ENCODE measurements at regions not wholly inside any gene's neighbourhood (a gene's known extent, or its start where the extent isn't known, plus 50 kb on each side); places are given as distances from the start of the nearest gene placed in this dataset.

- no peak for TF ChIP-seq CTCF (IDR thresholded peaks at IDR 0.05)
- H3K27me3 ChIP-seq (ENCODE audit: control insufficient read depth, insufficient read depth, low read length) = no peaks in the 10 kb centered on the region
- intact Hi-C loops (cut with micrococcal nuclease) = no loop called here
- Mint-ChIP-seq H3K4me1 (no peaks in the 10 kb centered on the region), H3K36me3 (no peaks in the 10 kb centered on the region), H3K27me3 (ENCODE audit: low read depth in 2 of 2) (no peaks in the 10 kb centered on the region), H3K27ac (no peak overlapping the region), H3K9me3 (peaks cover 9 to 13% of the 10 kb centered on the region in 2 donors), H3K4me3 (no peak overlapping the region)
- peaks cover 3% of the 10 kb centered on the region for H3K9me3 ChIP-seq (ENCODE audit: control insufficient read depth, insufficient read depth, low read length)
- no peak overlapping the region for H3K27ac ChIP-seq (ENCODE audit: low read length)
- H3K36me3 ChIP-seq (ENCODE audit: control insufficient read depth, insufficient read depth, low read length) = no peaks in the 10 kb centered on the region
- ATAC-seq (no peak), DNase-seq (no peak)
- 63% methylated on average over 3 of the region's 3 CpGs for WGBS (ENCODE audit: insufficient coverage)
- no peaks in the 10 kb centered on the region for H3K4me1 ChIP-seq (ENCODE audit: control insufficient read depth, insufficient read depth, low read length)
- no peak overlapping the region for H3K4me3 ChIP-seq (ENCODE audit: low read length)
Observed at GRCh38 chr7:46558482-46559193, 637.6 kb upstream of the IGFBP3 start.

- 74% methylated on average over 3 of the region's 3 CpGs for WGBS (ENCODE audit: insufficient coverage)
- Mint-ChIP-seq H3K27me3 (ENCODE audit: low read depth in 2 of 2) (no peaks in the 10 kb centered on the region), H3K36me3 (no peaks in the 10 kb centered on the region), H3K9me3 (peaks cover 9 to 13% of the 10 kb centered on the region in 2 donors), H3K27ac (no peak overlapping the region), H3K4me1 (no peaks in the 10 kb centered on the region), H3K4me3 (no peak overlapping the region)
- Histone ChIP-seq H3K4me1 (ENCODE audit: control insufficient read depth, insufficient read depth, low read length) (no peaks in the 10 kb centered on the region), H3K27me3 (ENCODE audit: control insufficient read depth, insufficient read depth, low read length) (no peaks in the 10 kb centered on the region), H3K4me3 (ENCODE audit: low read length) (no peak overlapping the region), H3K36me3 (ENCODE audit: control insufficient read depth, insufficient read depth, low read length) (no peaks in the 10 kb centered on the region), H3K27ac (ENCODE audit: low read length) (no peak overlapping the region), H3K9me3 (ENCODE audit: control insufficient read depth, insufficient read depth, low read length) (peaks cover 3% of the 10 kb centered on the region)
- intact Hi-C loops (cut with micrococcal nuclease) = no loop called here
- DNase-seq = no peak
- TF ChIP-seq CTCF (IDR thresholded peaks at IDR 0.05) = no peak
- no peak for ATAC-seq
Observed at GRCh38 chr7:46557781-46558180, 636.7 kb upstream of the IGFBP3 start.

- H3K9me3 ChIP-seq (ENCODE audit: control insufficient read depth, insufficient read depth, low read length) = peaks cover 3% of the 10 kb centered on the region
- H3K4me3 ChIP-seq (ENCODE audit: low read length) = no peak overlapping the region
- H3K36me3 ChIP-seq (ENCODE audit: control insufficient read depth, insufficient read depth, low read length) = no peaks in the 10 kb centered on the region
- H3K4me1 ChIP-seq (ENCODE audit: control insufficient read depth, insufficient read depth, low read length) = no peaks in the 10 kb centered on the region
- H3K4me3 Mint-ChIP-seq = no peak overlapping the region
- 68% methylated on average over 5 of the region's 5 CpGs for WGBS (ENCODE audit: insufficient coverage)
- H3K27ac Mint-ChIP-seq = no peak overlapping the region
- ATAC-seq (no peak), DNase-seq (no peak)
- peaks cover 11 to 13% of the 10 kb centered on the region in 2 donors for H3K9me3 Mint-ChIP-seq
- H3K27me3 ChIP-seq (ENCODE audit: control insufficient read depth, insufficient read depth, low read length) = no peaks in the 10 kb centered on the region
- H3K27me3 Mint-ChIP-seq (ENCODE audit: low read depth in 2 of 2) = no peaks in the 10 kb centered on the region
- no peaks in the 10 kb centered on the region for H3K36me3 Mint-ChIP-seq
- no peak for TF ChIP-seq CTCF (IDR thresholded peaks at IDR 0.05)
- no peak overlapping the region for H3K27ac ChIP-seq (ENCODE audit: low read length)
- H3K4me1 Mint-ChIP-seq = no peaks in the 10 kb centered on the region
- intact Hi-C loops (cut with micrococcal nuclease) = no loop called here
Observed at GRCh38 chr7:46557295-46557711, 636.2 kb upstream of the IGFBP3 start.

Measured in natural killer cell (primary cell).